ENCODE measurements at regions not wholly inside any gene's neighbourhood (a gene's known extent, or its start where the extent isn't known, plus 50 kb on each side); places are given as distances from the start of the nearest gene placed in this dataset.

- peak; percentile 82 for DNase-seq (ENCODE audit: low read depth)
- TF ChIP-seq, protein P1, sequence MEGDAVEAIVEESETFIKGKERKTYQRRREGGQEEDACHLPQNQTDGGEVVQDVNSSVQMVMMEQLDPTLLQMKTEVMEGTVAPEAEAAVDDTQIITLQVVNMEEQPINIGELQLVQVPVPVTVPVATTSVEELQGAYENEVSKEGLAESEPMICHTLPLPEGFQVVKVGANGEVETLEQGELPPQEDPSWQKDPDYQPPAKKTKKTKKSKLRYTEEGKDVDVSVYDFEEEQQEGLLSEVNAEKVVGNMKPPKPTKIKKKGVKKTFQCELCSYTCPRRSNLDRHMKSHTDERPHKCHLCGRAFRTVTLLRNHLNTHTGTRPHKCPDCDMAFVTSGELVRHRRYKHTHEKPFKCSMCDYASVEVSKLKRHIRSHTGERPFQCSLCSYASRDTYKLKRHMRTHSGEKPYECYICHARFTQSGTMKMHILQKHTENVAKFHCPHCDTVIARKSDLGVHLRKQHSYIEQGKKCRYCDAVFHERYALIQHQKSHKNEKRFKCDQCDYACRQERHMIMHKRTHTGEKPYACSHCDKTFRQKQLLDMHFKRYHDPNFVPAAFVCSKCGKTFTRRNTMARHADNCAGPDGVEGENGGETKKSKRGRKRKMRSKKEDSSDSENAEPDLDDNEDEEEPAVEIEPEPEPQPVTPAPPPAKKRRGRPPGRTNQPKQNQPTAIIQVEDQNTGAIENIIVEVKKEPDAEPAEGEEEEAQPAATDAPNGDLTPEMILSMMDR (IDR thresholded peaks at IDR 0.05; ENCODE audit: insufficient read depth, low read depth, low read length) = no peak
- H3K4me3 ChIP-seq (ENCODE audit: low read depth, low read length) = no peak overlapping the region
These were observed 618.4 kb upstream of the USP24 start for GRCh38 chr1:55833529-55834091.

DNA sequence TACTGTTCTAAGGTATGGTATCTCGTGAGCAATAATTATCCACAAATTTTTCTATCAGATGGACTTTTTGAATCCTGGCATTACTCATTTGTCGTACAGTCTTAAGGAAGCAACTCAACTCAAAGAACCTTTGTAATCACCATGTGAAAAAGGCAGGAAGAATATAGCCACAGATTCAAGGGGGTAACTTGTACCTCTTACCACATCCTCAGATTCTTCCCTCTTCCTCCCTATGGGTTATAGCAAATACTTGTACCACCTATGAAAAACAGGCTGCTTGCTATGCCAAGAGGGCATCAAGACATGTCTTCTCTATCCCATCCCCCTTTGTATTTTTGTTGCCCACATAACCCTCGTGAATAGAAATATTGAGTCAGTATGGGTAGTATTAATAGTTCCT lies 616.6 kb upstream of the USP24 start:
- no peak for DNase-seq (ENCODE audit: low read depth)
- H3K4me3 ChIP-seq (ENCODE audit: low read depth, low read length) = no peak overlapping the region
- TF ChIP-seq, protein P1 (IDR thresholded peaks at IDR 0.05; ENCODE audit: insufficient read depth, low read depth, low read length) = no peak

DNA sequence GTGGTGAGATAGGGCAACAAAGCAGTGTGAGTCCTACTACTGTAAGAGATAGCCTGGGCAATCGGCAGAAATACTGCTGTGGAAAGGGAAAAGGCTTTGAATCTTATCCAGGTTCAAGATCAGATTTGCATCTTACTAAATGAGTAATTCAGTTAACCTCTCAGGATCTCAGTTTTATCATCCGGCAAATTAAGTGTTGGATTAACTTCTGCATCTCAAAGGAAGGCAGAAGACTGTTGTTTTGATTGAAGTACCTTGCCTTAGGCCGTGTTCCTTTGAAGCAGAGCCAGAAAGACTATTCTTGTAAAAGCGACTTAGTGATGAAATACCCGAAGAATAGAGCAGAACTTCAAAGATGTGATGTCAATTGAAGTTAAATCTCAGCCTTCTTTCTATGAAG lies 612.9 kb upstream of the USP24 start:
- peak; percentile 72 for DNase-seq (ENCODE audit: low read depth)
- TF ChIP-seq, protein P1 (IDR thresholded peaks at IDR 0.05; ENCODE audit: insufficient read depth, low read depth, low read length) = no peak
- H3K4me3 ChIP-seq (ENCODE audit: low read depth, low read length) = no peak overlapping the region

DNA sequence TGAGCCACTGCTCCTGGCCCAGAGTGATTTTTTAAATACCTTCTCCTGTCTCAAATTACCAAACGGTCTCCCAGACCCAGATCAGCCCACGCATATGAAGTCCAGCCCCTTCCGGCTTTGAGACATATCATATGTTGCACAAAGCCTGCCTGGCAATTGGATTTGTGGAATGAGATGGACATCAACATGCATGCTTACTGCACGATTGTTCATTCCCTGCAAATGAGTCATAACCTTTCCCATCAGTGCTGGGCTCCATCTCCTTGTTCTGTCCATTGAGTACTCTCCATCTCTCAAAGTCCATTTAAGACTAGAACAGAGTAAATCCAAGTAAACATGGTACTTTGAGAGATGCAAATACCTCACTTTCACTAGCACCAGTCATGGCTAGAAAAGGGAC lies 612.2 kb upstream of the USP24 start:
- DNase-seq (ENCODE audit: low read depth) = peak; percentile 90
- H3K4me3 ChIP-seq (ENCODE audit: low read depth, low read length) = no peak overlapping the region
- TF ChIP-seq, protein P1 (IDR thresholded peaks at IDR 0.05; ENCODE audit: insufficient read depth, low read depth, low read length) = no peak

GRCh38 chr1:55826381-55827080 lies 611.4 kb upstream of the USP24 start:
- peak; percentile 31 for DNase-seq (ENCODE audit: low read depth)
- H3K4me3 ChIP-seq (ENCODE audit: low read depth, low read length) = no peak overlapping the region
- TF ChIP-seq, protein P1 (IDR thresholded peaks at IDR 0.05; ENCODE audit: insufficient read depth, low read depth, low read length) = no peak

DNA sequence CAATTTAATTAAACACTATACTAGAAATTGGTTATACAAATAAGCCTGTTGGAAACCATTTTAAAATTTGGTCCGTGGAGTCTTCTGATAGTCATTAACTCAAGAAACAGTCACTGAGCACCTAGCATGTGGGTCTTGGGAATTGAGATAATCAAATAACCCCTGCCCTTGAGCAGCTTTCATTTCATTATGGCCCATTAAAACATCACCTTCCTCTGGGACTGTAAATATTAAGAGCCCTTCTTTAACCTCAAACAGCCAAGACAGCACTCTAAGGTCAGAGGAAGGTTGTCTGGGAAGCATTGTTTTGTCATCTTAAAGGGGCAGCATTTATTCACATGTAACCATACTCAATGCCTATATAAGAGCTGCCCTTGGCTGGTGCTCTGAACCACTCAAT lies 610.3 kb upstream of the USP24 start:
- TF ChIP-seq, protein P1 (IDR thresholded peaks at IDR 0.05; ENCODE audit: insufficient read depth, low read depth, low read length) = no peak
- DNase-seq (ENCODE audit: low read depth) = no peak
- no peak overlapping the region for H3K4me3 ChIP-seq (ENCODE audit: low read depth, low read length)
